ENCODE measurements at regions not wholly inside any gene's neighbourhood (a gene's known extent, or its start where the extent isn't known, plus 50 kb on each side); places are given as distances from the start of the nearest gene placed in this dataset.

DNA sequence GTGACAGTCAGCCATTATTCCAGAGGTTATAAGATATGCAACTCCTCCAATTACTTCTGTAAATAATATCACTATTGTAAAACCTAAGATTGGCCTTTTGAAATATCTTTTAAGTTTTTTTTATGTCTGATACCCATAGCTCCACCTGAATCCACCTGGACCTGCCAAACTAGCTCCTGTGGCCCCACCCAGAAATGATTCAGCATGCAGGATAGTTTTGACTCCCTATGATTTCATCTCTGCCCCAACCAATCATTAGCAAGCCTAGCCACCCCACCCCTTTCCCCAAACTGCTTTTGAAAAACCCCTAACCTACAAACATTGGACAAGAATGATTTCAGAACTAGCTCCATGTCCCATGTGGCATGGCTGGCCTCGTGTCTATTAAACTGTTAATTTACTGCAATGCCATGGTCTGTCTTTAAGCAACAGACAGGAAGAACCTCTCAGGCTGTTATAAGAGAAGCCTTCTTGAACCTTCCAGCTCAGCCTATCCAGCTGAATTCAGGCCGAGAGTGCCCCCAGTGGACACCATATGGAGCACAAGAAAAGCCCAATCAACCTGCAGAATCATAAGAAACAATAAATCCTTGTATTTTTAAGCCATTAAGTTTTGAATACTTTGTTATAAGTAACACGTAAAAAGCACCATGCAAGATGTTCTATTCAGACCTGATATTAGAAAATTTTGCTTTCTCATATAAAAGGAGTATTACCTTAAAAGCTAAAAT, 263.0 kb upstream of the ZRANB2 start:
- TF ChIP-seq POLR2A (IDR thresholded peaks at IDR 0.05) (no peak), EP300 (IDR thresholded peaks at IDR 0.05) (no peak)
- TF ChIP-seq, protein P1, sequence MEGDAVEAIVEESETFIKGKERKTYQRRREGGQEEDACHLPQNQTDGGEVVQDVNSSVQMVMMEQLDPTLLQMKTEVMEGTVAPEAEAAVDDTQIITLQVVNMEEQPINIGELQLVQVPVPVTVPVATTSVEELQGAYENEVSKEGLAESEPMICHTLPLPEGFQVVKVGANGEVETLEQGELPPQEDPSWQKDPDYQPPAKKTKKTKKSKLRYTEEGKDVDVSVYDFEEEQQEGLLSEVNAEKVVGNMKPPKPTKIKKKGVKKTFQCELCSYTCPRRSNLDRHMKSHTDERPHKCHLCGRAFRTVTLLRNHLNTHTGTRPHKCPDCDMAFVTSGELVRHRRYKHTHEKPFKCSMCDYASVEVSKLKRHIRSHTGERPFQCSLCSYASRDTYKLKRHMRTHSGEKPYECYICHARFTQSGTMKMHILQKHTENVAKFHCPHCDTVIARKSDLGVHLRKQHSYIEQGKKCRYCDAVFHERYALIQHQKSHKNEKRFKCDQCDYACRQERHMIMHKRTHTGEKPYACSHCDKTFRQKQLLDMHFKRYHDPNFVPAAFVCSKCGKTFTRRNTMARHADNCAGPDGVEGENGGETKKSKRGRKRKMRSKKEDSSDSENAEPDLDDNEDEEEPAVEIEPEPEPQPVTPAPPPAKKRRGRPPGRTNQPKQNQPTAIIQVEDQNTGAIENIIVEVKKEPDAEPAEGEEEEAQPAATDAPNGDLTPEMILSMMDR (IDR thresholded peaks at IDR 0.05) = no peak
